HEK293 (cell line): ENCODE measurements at regions not wholly inside any gene's neighbourhood (a gene's known extent, or its start where the extent isn't known, plus 50 kb on each side); places are given as distances from the start of the nearest gene placed in this dataset.

ENCODE experiments used
- CTCF ChIA-PET: fragments of 350-600 bp; formaldehyde crosslinking; extraction: SDS; loops from one replicate; lab custom pipeline; 2021; ENCODE audit warnings: antibody characterized with exemption; lab: Yijun Ruan, JAX
- POLR2A ChIA-PET: fragments of 300-600 bp; formaldehyde crosslinking; extraction: SDS; loops from one replicate; lab custom pipeline; 2020; ENCODE audit warnings: antibody characterized with exemption, inconsistent platforms; lab: Yijun Ruan, JAX
- H3K27ac ChIP-seq: fragments of 200-500 bp; sonication (Bioruptor generic); 2 replicates; pipeline ENCODE4 v1.5.1; 2014; ENCODE audit warnings: low read depth, low read length, control low read depth, inconsistent platforms; ENCODE audit errors: extremely low read depth
- H3K36me3 ChIP-seq, 2 experiments: fragments of 200-500 bp in 1 of 2; sonication (Bioruptor generic) in 1 of 2; 1 replicate in 1 of 2; 2 replicates in 1 of 2; pipeline ENCODE4 v1.5.1; 2014 to 2017; ENCODE audit warnings: inconsistent platforms in 2 of 2, low read length in 2 of 2; ENCODE audit not compliant: control insufficient read depth in 2 of 2, insufficient read depth in 1 of 2
- H3K4me1 ChIP-seq: fragments of 200-500 bp; sonication (Bioruptor generic); 2 replicates; pipeline ENCODE4 v1.5.1; 2014; ENCODE audit warnings: mild to moderate bottlenecking, low read length, inconsistent platforms; ENCODE audit not compliant: control insufficient read depth, insufficient read depth
- H3K4me3 ChIP-seq: 2 replicates; pipeline ENCODE4 v1.5.1; 2011; ENCODE audit warnings: low read depth, mild to moderate bottlenecking, control low read depth, low read length, moderate library complexity
- H3K9me3 ChIP-seq: fragments of 200-500 bp; sonication (Bioruptor generic); 2 replicates; pipeline ENCODE4 v1.5.1; 2014; ENCODE audit warnings: low read depth, low read length, inconsistent platforms; ENCODE audit not compliant: control insufficient read depth, insufficient read depth
- KLF17 ChIP-seq: fragments of 450-650 bp; formaldehyde crosslinking; IDR thresholded peaks from 2 replicates; pipeline ENCODE4 v1.5.1; 2016; ENCODE audit warnings: missing biosample characterization, missing genetic modification characterization
- KLF7 ChIP-seq: fragments of 450-650 bp; formaldehyde crosslinking; IDR thresholded peaks from 2 replicates; pipeline ENCODE4 v1.5.1; 2016; ENCODE audit warnings: missing biosample characterization, missing genetic modification characterization, borderline replicate concordance
- MYNN ChIP-seq: fragments of 450-650 bp; formaldehyde crosslinking; IDR thresholded peaks from 2 replicates; pipeline ENCODE4 v1.5.1; 2016; ENCODE audit warnings: missing biosample characterization, missing genetic modification characterization, borderline replicate concordance
- PRDM1 ChIP-seq: fragments of 450-650 bp; formaldehyde crosslinking; IDR thresholded peaks from 2 replicates; pipeline ENCODE4; 2016; ENCODE audit warnings: missing biosample characterization, missing genetic modification characterization
- ZFP3 ChIP-seq: fragments of 450-650 bp; formaldehyde crosslinking; IDR thresholded peaks from 2 replicates; pipeline ENCODE4 v1.5.1; 2016; ENCODE audit warnings: low read depth, missing biosample characterization, missing genetic modification characterization
- ZNF121 ChIP-seq: fragments of 450-650 bp; formaldehyde crosslinking; IDR thresholded peaks from 2 replicates; pipeline ENCODE4 v1.5.1; 2016; ENCODE audit warnings: missing biosample characterization, missing genetic modification characterization
- ZNF18 ChIP-seq: fragments of 450-650 bp; formaldehyde crosslinking; IDR thresholded peaks from 2 replicates; pipeline ENCODE4 v1.5.1; 2016; ENCODE audit warnings: missing biosample characterization, missing genetic modification characterization
- ZNF221 ChIP-seq: fragments of 450-650 bp; formaldehyde crosslinking; IDR thresholded peaks from 2 replicates; pipeline ENCODE4 v1.5.1; 2017; ENCODE audit warnings: missing biosample characterization, missing genetic modification characterization, borderline replicate concordance
- ZNF280D ChIP-seq: fragments of 450-650 bp; formaldehyde crosslinking; IDR thresholded peaks from 2 replicates; pipeline ENCODE4 v1.5.1; 2016; ENCODE audit warnings: missing biosample characterization, missing genetic modification characterization
- ZNF37A ChIP-seq: fragments of 450-650 bp; IDR thresholded peaks from 2 replicates; pipeline ENCODE4 v1.5.1; 2018; ENCODE audit warnings: missing biosample characterization, missing genetic modification characterization
- ZNF391 ChIP-seq: fragments of 450-650 bp; formaldehyde crosslinking; IDR thresholded peaks from 2 replicates; pipeline ENCODE4 v1.5.1; 2016; ENCODE audit warnings: low read depth, missing biosample characterization, missing genetic modification characterization, borderline replicate concordance
- ZNF521 ChIP-seq: fragments of 450-650 bp; formaldehyde crosslinking; IDR thresholded peaks from 2 replicates; pipeline ENCODE4 v1.5.1; 2017; ENCODE audit warnings: missing biosample characterization, mild to moderate bottlenecking, missing genetic modification characterization
- ZNF549 ChIP-seq: fragments of 450-650 bp; IDR thresholded peaks from 2 replicates; pipeline ENCODE4 v1.5.1; 2018; ENCODE audit warnings: missing biosample characterization, missing genetic modification characterization, mild to moderate bottlenecking, inconsistent platforms, moderate library complexity
- ZNF626 ChIP-seq: fragments of 450-650 bp; sonication (Bioruptor Pico); formaldehyde crosslinking; IDR thresholded peaks from 2 replicates; pipeline ENCODE4 v1.5.1; 2018; ENCODE audit warnings: missing biosample characterization, missing genetic modification characterization, inconsistent platforms
- ZNF670 ChIP-seq: fragments of 450-650 bp; formaldehyde crosslinking; IDR thresholded peaks from 2 replicates; pipeline ENCODE4 v1.5.1; 2016; ENCODE audit warnings: missing biosample characterization, missing genetic modification characterization, low read depth
- ZNF692 ChIP-seq: fragments of 450-650 bp; formaldehyde crosslinking; IDR thresholded peaks from 2 replicates; pipeline ENCODE4 v1.5.1; 2016; ENCODE audit warnings: missing biosample characterization, missing genetic modification characterization
- ZNF707 ChIP-seq: fragments of 450-650 bp; formaldehyde crosslinking; IDR thresholded peaks from 2 replicates; pipeline ENCODE4 v1.5.1; 2016; ENCODE audit warnings: missing biosample characterization, missing genetic modification characterization
- ZNF791 ChIP-seq: fragments of 450-650 bp; formaldehyde crosslinking; IDR thresholded peaks from 2 replicates; pipeline ENCODE4 v1.5.1; 2016; ENCODE audit warnings: missing biosample characterization, missing genetic modification characterization
- ZSCAN16 ChIP-seq: fragments of 450-650 bp; formaldehyde crosslinking; IDR thresholded peaks from 2 replicates; pipeline ENCODE4 v1.5.1; 2016; ENCODE audit warnings: missing biosample characterization, missing genetic modification characterization
- ZSCAN4 ChIP-seq: fragments of 450-650 bp; formaldehyde crosslinking; IDR thresholded peaks from 2 replicates; pipeline ENCODE4 v1.5.1; 2017; ENCODE audit warnings: missing biosample characterization, missing genetic modification characterization
- TF ChIP-seq, protein P1 (sequence below): fragments of 450-650 bp; formaldehyde crosslinking; IDR thresholded peaks from 2 replicates; pipeline ENCODE4 v1.5.1; 2016; ENCODE audit warnings: missing biosample characterization, missing genetic modification characterization
- TF ChIP-seq, protein P2 (sequence below): fragments of 450-650 bp; formaldehyde crosslinking; IDR thresholded peaks from 2 replicates; pipeline ENCODE4 v1.5.1; 2016; ENCODE audit warnings: missing biosample characterization, missing genetic modification characterization

- H3K4me3 ChIP-seq = no peak overlapping the region
- POLR2A ChIA-PET = no interaction called here
Observed at GRCh38 chr18:24910221-24910620, 441.7 kb downstream of the ZNF521 start.

GRCh38 chr18:24913507-24914170 is 438.3 kb downstream of the ZNF521 start:
- no peak overlapping the region for H3K27ac ChIP-seq
- H3K9me3 ChIP-seq = no peaks in the 10 kb centered on the region
- H3K4me3 ChIP-seq = no peak overlapping the region
- ChIA-PET POLR2A (no interaction called here), CTCF (no interaction called here)
- H3K4me1 ChIP-seq = no peaks in the 10 kb centered on the region
- no peaks in the 10 kb centered on the region for H3K36me3 ChIP-seq
- TF ChIP-seq ZNF391 (tag by site-specific recombination) (no peak), ZNF280D (tag by site-specific recombination) (no peak), ZNF549 (no peak), ZNF707 (tag by site-specific recombination) (no peak), ZNF692 (no peak)
- TF ChIP-seq, protein P1, sequence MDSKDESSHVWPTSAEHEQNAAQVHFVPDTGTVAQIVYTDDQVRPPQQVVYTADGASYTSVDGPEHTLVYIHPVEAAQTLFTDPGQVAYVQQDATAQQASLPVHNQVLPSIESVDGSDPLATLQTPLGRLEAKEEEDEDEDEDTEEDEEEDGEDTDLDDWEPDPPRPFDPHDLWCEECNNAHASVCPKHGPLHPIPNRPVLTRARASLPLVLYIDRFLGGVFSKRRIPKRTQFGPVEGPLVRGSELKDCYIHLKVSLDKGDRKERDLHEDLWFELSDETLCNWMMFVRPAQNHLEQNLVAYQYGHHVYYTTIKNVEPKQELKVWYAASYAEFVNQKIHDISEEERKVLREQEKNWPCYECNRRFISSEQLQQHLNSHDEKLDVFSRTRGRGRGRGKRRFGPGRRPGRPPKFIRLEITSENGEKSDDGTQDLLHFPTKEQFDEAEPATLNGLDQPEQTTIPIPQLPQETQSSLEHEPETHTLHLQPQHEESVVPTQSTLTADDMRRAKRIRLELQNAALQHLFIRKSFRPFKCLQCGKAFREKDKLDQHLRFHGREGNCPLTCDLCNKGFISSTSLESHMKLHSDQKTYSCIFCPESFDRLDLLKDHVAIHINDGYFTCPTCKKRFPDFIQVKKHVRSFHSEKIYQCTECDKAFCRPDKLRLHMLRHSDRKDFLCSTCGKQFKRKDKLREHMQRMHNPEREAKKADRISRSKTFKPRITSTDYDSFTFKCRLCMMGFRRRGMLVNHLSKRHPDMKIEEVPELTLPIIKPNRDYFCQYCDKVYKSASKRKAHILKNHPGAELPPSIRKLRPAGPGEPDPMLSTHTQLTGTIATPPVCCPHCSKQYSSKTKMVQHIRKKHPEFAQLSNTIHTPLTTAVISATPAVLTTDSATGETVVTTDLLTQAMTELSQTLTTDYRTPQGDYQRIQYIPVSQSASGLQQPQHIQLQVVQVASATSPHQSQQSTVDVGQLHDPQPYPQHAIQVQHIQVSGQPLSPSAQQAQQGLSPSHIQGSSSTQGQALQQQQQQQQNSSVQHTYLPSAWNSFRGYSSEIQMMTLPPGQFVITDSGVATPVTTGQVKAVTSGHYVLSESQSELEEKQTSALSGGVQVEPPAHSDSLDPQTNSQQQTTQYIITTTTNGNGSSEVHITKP = peak; percentile 58

More at GRCh38 chr18:24910221-24910620, 441.7 kb downstream of the ZNF521 start:
- TF ChIP-seq MYNN (tag by site-specific recombination) (no peak), ZNF221 (tag by site-specific recombination) (no peak), ZSCAN4 (tag by site-specific recombination) (no peak), KLF17 (tag by site-specific recombination) (no peak), PRDM1 (tag by site-specific recombination) (no peak), ZNF626 (no peak), ZNF121 (tag by site-specific recombination) (no peak), ZNF791 (tag by site-specific recombination) (no peak), ZNF37A (no peak), ZFP3 (tag by site-specific recombination) (no peak), ZNF521 (tag by site-specific recombination) (no peak), KLF7 (tag by site-specific recombination) (no peak), ZNF670 (tag by site-specific recombination) (no peak), ZNF18 (tag by site-specific recombination) (no peak), ZSCAN16 (no peak)
- TF ChIP-seq, protein P2, sequence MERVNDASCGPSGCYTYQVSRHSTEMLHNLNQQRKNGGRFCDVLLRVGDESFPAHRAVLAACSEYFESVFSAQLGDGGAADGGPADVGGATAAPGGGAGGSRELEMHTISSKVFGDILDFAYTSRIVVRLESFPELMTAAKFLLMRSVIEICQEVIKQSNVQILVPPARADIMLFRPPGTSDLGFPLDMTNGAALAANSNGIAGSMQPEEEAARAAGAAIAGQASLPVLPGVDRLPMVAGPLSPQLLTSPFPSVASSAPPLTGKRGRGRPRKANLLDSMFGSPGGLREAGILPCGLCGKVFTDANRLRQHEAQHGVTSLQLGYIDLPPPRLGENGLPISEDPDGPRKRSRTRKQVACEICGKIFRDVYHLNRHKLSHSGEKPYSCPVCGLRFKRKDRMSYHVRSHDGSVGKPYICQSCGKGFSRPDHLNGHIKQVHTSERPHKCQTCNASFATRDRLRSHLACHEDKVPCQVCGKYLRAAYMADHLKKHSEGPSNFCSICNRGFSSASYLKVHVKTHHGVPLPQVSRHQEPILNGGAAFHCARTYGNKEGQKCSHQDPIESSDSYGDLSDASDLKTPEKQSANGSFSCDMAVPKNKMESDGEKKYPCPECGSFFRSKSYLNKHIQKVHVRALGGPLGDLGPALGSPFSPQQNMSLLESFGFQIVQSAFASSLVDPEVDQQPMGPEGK (tag by site-specific recombination) = no peak
- H3K4me1 ChIP-seq = no peaks in the 10 kb centered on the region
- H3K36me3 ChIP-seq = no peaks in the 10 kb centered on the region
- CTCF ChIA-PET = no interaction called here
- no peaks in the 10 kb centered on the region for H3K9me3 ChIP-seq
- H3K27ac ChIP-seq = no peak overlapping the region
